ENCODE measurements at regions not wholly inside any gene's neighbourhood (a gene's known extent, or its start where the extent isn't known, plus 50 kb on each side); places are given as distances from the start of the nearest gene placed in this dataset.
"Not testable (repeated sequence)": the region's sequence is repeated elsewhere in the genome, so short reads cannot be mapped to it uniquely, and the experiment has no call there.

- Histone ChIP-seq H3K79me2 (ENCODE audit: insufficient read depth, low read length) (no peaks in the 10 kb centered on the region), H4K91ac (ENCODE audit: insufficient read length, low read depth, low read length) (no peak overlapping the region), H2BK12ac (ENCODE audit: insufficient read length, low read depth, low read length) (no peak overlapping the region), H3K56ac (ENCODE audit: insufficient read length, low read depth, low read length) (no peak overlapping the region), H3K9ac (ENCODE audit: extremely low read depth, insufficient read length, low read length) (no peak overlapping the region), H4K20me1 (ENCODE audit: control insufficient read depth, insufficient read depth, insufficient read length) (no peaks in the 10 kb centered on the region), H2BK15ac (ENCODE audit: low read depth, low read length) (no peak overlapping the region), H2BK5ac (ENCODE audit: insufficient read length, low read length) (no peak overlapping the region), H2AK5ac (ENCODE audit: insufficient read length, low read length) (no peak overlapping the region), H3K9me3 (ENCODE audit: control insufficient read depth, low read depth, low read length) (no peaks in the 10 kb centered on the region), H2AFZ (ENCODE audit: low read length) (no peak overlapping the region), H3K4me1 (ENCODE audit: insufficient read depth, low read length) (no peaks in the 10 kb centered on the region), H3K14ac (ENCODE audit: insufficient read depth, low read length) (no peak overlapping the region), H4K5ac (ENCODE audit: insufficient read length, low read depth, low read length) (no peak overlapping the region), H3K23ac (ENCODE audit: insufficient read length, low read depth, low read length) (no peak overlapping the region), H3T11ph (ENCODE audit: low read length) (no peak overlapping the region), H3K27ac (ENCODE audit: insufficient read length, low read depth, low read length) (no peak overlapping the region), H3K27me3 (ENCODE audit: insufficient read depth, low read length) (no peaks in the 10 kb centered on the region), H3K4ac (ENCODE audit: low read depth, low read length) (no peak overlapping the region), H3K79me1 (ENCODE audit: insufficient read depth, low read depth, low read length, poor library complexity, severe bottlenecking) (no peaks in the 10 kb centered on the region), H2BK120ac (ENCODE audit: low read depth, low read length, poor library complexity, severe bottlenecking) (no peak overlapping the region), H2BK20ac (ENCODE audit: low read depth, low read length, poor library complexity, severe bottlenecking) (no peak overlapping the region), H4K8ac (replicated peaks; ENCODE audit: insufficient read length, low read depth, low read length) (no peak overlapping the region), H3K18ac (ENCODE audit: insufficient read length, low read depth, low read length) (no peak overlapping the region), H3K4me2 (ENCODE audit: insufficient read depth, insufficient read length, low read length) (no peak overlapping the region), H3K23me2 (ENCODE audit: insufficient read length, low read depth, low read length, poor library complexity, severe bottlenecking) (no peaks in the 10 kb centered on the region)
- Mint-ChIP-seq H3K4me3 (no peak overlapping the region), H3K27ac (no peak overlapping the region), H3K36me3 (ENCODE audit: insufficient read depth in 1 of 3, low read depth in 3 of 3) (no peaks in the 10 kb centered on the region), H3K9me3 (no peaks in the 10 kb centered on the region), H3K27me3 (ENCODE audit: low read depth) (no peaks in the 10 kb centered on the region), H3K4me1 (no peaks in the 10 kb centered on the region)
- no peak for DNase-seq
- no peak for TF ChIP-seq CTCF (conservative IDR thresholded peaks at IDR 0.05)
- no CpG with 5 or more reads among the region's 4 CpGs for WGBS (ENCODE audit: extremely low coverage, insufficient read length, low lambda C conversion rate)
Observed at GRCh38 chr9:29245351-29245750, 1672.1 kb upstream of the C9orf72 start.

GRCh38 chr9:29270400-29270799 lies 1697.1 kb upstream of the C9orf72 start:
- H3K27me3 ChIP-seq (ENCODE audit: insufficient read depth, low read length); H3K18ac ChIP-seq (ENCODE audit: insufficient read length, low read depth, low read length); H3T11ph ChIP-seq (ENCODE audit: low read length); H3K27ac ChIP-seq (ENCODE audit: insufficient read length, low read depth, low read length); H3K4me3 Mint-ChIP-seq; H3K4me1 ChIP-seq (ENCODE audit: insufficient read depth, low read length); H4K91ac ChIP-seq (ENCODE audit: insufficient read length, low read depth, low read length); H3K27me3 Mint-ChIP-seq (ENCODE audit: low read depth); H2BK5ac ChIP-seq (ENCODE audit: insufficient read length, low read length); H2AFZ ChIP-seq (ENCODE audit: low read length); H4K5ac ChIP-seq (ENCODE audit: insufficient read length, low read depth, low read length); H3K23me2 ChIP-seq (ENCODE audit: insufficient read length, low read depth, low read length, poor library complexity, severe bottlenecking); H3K4me2 ChIP-seq (ENCODE audit: insufficient read depth, insufficient read length, low read length); H3K9ac ChIP-seq (ENCODE audit: extremely low read depth, insufficient read length, low read length); H3K9me3 ChIP-seq (ENCODE audit: control insufficient read depth, low read depth, low read length); DNase-seq; H3K79me2 ChIP-seq (ENCODE audit: insufficient read depth, low read length); H3K4ac ChIP-seq (ENCODE audit: low read depth, low read length); H2BK120ac ChIP-seq (ENCODE audit: low read depth, low read length, poor library complexity, severe bottlenecking); H3K4me1 Mint-ChIP-seq; H3K23ac ChIP-seq (ENCODE audit: insufficient read length, low read depth, low read length); H4K8ac ChIP-seq (replicated peaks; ENCODE audit: insufficient read length, low read depth, low read length); H2AK5ac ChIP-seq (ENCODE audit: insufficient read length, low read length); H2BK20ac ChIP-seq (ENCODE audit: low read depth, low read length, poor library complexity, severe bottlenecking); H3K56ac ChIP-seq (ENCODE audit: insufficient read length, low read depth, low read length); H4K20me1 ChIP-seq (ENCODE audit: control insufficient read depth, insufficient read depth, insufficient read length); H2BK15ac ChIP-seq (ENCODE audit: low read depth, low read length); H3K14ac ChIP-seq (ENCODE audit: insufficient read depth, low read length); H3K79me1 ChIP-seq (ENCODE audit: insufficient read depth, low read depth, low read length, poor library complexity, severe bottlenecking); H2BK12ac ChIP-seq (ENCODE audit: insufficient read length, low read depth, low read length): not testable (repeated sequence)
- no CpG with 5 or more reads among the region's 8 CpGs for WGBS (ENCODE audit: extremely low coverage, insufficient read length, low lambda C conversion rate)
- H3K36me3 Mint-ChIP-seq (ENCODE audit: insufficient read depth in 1 of 3, low read depth in 3 of 3), result peaks cover 0 to 13% (median 7%) of the 10 kb centered on the region in 3 experiments; a peak in 6 of 7 replicates
- peak overlapping the region in 1 of 3 experiments; percentile 73; a peak in 1 of 7 replicates for H3K27ac Mint-ChIP-seq
- H3K9me3 Mint-ChIP-seq, result peaks cover 15 to 16% of the 10 kb centered on the region in 2 experiments; a peak in 4 of 5 replicates

All from H9 (cell line).